HG03558 (cell line): ENCODE measurements at regions not wholly inside any gene's neighbourhood (a gene's known extent, or its start where the extent isn't known, plus 50 kb on each side); places are given as distances from the start of the nearest gene placed in this dataset.

Experiments
- ATAC-seq: cut with Tn5 transposase; IDR thresholded peaks from one replicate; pipeline ENCODE4 v1.9.1; 2021; ENCODE audit warnings: moderate number of reproducible peaks; ENCODE audit not compliant: unreplicated experiment; ENCODE audit errors: extremely low read depth

DNA sequence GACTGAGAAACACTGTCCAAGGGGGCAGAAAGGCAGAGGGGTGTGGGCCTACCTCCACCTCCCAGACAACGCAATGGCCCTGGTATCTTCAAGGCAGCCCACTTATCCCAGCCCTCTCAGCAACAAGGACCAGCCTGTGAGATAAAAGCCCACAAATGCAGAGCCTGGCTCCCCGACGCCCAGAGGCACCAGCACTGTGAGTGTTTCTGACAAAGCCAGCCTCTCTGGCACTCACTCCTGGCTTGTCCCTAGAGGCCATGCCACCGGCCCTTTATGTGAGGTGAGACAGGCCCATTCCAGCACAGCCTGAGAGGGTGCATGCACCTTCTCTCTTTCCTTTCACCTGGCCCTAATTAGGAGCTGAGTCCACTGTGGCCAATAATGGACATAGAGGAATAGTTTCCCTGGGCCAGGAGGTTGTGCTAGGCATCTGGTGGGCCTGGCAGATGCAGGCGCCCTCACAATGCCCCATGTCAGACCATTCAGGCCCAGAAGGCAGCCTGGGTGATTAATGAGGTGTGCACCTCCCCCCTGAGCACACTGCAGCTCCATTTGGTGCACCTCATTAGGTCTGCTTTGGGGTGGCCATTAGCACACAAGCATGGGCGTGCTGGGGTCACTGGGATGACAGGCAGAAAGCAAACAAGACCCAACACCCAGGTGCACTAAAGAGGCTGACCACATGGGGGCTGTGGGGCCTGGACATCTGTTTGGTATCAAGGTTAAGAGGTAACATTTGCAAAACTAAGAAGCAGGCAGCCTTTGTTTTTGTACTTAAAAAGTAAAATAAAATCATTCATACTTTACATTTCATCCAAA lies 176.0 kb downstream of the MED10 start:
- no peak for ATAC-seq

DNA sequence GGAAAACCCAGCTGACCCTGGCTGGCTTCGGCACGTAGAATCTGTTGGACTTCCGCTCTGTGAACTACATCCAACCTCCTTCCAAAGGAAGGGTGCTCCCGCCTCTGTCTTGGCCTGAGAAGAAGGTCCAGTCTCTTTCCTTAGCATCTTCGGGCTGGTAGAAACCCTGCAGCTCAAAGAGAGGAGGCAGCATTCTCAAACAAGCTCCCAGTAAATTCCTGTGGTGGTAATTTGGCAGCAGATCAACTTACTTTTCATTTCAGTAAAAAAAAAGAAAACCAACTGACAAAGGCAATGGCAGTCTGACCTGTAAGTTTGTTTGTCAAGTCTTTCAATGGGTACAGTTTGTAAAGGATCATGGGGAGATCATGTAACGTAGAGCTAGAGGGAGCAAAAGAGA lies 176.7 kb downstream of the MED10 start:
- no peak for ATAC-seq

DNA sequence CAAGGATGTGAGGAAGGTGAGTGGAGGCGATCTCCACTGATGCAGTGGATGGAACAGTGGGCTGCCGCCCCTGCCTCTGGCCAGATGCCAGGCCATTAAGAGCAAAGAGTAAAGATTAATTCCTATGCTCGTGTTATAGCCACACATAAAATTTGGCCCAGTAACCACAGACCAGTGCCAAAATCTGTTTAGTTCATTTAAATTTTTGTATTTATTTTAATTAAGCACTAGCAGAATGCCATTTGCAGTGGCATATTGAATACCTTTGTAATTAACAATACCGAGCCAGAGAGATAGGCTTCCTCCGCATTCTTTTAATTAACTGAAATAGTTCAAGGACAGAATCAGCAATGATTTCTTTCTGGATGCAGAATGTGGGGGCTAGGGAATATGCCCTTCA lies 179.8 kb downstream of the MED10 start:
- no peak for ATAC-seq

DNA sequence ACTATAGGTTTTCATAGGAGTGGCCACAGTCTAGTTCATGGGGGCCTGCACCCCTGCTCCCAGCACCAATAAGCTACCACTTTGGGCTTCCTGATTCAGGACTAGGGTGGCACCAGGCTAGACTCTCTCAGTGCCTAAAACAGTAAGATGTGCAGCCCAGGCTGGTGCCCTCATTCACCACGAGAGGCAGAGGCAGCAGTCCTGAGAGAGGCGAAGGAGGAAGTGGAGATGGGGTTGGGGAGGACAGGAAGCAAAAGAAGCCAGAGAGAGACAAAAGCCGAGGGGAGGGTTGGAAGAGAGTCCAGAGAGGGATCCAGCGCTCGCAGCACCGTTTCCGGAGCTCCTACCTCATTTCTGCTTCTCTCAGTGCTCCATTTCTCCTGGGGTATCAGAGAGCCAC lies 180.9 kb downstream of the MED10 start:
- ATAC-seq = no peak

DNA sequence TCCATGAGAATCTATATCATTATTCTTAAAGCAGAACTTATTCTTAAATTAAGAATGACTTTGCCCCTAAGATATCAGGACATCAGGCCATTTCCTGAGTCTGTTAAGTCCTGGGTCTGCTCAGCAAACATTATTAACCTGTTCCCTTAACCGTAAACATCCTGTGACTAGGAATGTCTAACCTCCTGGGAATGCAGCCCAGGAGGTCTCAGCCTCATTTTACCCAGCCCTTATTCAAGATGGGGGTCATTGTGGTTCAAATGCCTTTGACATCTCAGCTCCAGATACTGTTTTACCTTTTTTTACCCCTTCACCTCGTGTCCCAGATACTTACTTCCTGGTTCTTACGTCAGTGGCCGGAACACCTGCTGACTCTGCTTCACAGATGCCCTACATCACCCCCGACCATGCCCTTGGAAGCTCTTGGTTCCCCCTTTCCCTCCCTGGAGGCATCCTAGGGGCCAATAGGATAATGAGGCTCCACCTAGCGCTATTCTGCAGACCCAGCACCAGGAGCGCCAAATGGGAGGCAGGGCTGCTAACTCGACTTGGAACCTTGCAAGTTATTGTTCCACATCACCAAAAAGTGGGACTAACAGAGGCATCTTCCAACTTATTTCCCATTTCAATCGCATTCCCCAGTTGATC lies 182.5 kb downstream of the MED10 start:
- ATAC-seq = no peak

DNA sequence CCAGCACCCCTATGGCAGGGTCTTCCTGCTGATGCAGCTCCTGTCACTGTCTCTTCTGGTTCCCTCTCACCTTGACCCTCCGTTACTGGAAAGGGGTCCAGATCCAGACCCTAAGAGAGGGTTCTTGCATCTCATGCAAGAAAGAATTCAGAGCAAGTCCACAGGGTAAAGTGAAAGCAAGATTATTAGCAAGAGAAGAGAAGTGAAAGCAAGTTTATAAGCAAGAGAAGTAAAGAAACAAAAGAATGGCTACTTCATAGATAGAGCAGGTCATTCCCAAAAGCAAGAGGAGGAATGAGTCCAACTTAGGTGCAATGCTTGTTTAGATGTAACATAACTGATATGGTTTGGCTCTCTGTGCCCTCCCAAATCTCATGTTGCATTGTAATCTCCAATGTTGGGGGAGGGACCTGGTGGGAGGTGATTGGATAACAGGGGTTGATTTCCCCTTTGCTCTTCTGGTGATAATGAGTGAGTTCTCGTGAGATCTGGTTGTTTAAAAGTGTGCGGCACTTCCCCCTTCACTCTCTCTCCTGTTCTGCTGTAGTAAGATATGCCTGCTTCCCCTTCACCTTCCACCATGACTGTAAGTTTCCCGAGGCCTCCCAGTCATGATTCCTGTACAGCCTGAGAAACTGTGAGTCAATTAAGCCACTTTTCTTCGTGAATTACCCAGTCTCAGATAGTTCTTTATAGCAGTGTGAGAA lies 183.3 kb downstream of the MED10 start:
- ATAC-seq = no peak

DNA sequence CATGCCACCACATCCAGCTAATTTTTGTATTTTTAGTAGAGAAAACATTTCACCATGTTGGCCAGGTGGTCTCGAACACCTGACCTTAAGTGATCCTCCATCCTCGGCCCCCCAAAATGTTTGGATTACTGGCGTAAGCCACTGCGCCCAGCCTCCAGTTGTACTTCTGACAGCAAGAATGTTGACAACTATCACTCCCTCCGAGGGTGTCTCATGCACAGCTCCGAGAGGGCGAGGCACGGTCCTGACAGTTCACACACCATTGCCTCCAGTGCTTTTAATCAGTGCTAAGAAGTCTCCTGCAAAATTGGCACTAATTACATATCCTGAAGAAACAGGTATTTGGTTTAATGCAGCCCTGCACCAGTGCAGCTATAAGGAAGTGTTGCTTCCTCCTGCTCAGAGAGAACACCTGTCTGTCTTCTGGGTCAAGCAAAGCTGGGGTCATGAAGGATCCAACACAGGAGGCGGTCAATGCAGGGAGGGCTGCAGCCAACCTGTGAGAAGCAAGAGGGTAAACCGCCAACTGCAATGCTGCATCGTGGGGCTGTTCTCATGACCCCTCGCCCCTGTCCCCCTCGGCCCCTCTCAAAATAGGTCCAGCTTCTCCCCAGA lies 184.0 kb downstream of the MED10 start:
- ATAC-seq = no peak

DNA sequence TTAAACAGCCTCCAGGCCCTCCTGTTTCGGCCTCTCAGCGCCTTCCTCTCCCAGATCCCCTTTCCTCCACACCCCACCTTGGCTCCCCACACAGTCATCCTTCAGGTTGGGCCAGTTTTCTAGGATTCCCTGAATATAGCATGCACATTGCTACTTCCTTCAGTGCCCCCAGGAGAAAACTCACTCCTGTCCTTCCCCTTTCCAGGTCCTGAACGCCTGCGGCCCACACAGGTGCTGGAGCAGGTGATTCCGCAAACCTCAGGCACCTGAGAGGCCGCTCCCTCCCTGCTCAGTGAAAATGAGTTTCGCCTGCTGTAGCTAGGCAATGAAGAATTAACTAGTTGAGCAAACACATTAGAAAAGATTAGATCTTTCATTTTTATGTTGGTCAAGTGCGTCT lies 185.0 kb downstream of the MED10 start:
- ATAC-seq = no peak

DNA sequence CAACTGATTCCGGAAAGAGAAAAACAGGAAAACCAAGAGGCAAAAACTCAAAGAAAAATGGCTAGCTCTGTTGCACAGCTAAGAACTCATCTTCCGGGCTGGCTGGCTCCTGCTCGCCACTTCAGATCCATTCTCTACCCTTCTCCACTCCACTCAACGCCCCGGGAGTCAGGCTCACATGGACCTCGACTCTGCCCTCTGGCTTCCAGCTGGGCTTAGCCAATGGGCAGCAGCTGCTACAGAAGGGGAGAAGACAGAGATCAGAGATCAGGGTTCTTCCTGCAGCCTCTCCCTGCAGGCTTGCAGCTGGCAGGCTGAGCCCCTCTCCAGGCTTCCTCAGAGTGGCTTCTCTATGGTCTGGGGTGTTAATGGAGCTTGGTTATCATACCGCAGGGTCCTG lies 187.5 kb downstream of the MED10 start:
- ATAC-seq = no peak

DNA sequence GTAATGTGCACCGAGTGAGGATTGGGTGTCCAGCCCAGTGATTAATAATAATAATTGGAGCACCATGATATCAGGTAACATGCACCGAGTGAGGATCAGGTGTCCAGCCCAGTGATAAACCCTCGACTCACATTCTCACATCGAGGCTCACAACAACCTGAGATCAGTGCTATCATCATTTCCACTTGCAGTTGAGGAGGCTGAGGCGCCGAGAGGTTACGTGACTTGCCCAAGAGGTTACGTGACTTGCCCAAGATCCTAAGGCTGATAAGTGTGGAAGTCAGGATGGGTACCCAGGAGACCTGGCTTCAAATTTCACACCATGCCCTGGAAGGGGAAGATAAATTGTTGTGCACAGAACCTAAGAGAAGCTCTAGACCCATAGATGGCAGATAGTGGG lies 189.4 kb downstream of the MED10 start:
- no peak for ATAC-seq

DNA sequence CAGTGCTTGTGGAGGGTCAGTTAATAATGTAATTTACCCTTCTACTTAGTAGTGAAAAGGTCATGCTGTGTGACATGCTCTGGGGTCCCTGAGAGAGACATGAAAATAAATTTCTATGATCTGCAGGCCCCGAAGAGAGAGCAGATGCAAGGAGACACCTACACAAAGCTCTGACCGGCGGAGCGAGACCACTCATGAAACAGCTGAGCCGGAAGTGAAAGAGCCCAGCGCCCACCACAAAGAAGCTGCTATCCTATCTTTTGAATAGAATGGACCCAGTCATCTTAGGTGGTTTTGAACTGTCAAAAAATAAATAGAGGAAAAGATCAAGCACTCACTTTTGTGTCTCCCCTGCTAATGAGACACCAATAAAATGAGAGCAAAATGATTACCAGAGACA lies 190.0 kb downstream of the MED10 start:
- ATAC-seq = peak; percentile 88

DNA sequence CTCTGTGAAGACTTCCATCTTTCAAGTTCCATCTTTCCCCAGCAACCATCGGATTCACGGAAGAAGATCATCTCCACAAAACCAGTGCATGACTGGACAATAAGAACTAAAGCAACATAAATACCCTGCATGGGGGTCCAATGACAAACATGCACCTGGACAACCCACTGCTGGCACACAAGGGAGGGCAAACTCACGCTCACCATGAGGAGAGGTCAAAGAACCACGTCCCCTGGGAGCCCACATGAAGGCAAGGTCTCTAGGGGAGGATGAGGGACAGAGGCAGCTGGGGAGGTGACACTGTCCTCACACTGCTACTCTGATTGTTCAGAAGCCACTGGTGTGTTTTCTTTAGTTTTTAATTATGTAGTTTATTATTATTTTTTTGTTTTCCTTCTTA lies 190.8 kb downstream of the MED10 start:
- ATAC-seq = no peak

DNA sequence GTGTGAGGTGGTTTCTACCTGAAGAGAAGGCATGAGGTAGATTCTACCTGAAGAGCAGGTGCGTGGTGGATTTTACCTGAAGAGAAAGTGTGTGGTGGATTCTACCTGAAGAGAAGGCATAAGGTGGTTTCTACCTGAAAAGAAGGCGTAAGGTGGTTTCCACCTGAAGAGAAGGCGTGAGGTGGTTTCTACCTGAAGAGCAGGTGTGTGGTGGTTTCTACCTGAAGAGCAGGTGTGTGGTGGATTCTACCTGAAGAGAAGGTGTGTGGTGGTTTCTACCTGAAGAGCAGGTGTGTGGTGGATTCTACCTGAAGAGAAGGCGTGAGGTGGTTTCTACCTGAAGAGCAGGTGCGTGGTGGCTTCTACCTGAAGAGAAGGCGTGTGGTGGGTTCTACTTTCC lies 192.8 kb downstream of the MED10 start:
- ATAC-seq = no peak

DNA sequence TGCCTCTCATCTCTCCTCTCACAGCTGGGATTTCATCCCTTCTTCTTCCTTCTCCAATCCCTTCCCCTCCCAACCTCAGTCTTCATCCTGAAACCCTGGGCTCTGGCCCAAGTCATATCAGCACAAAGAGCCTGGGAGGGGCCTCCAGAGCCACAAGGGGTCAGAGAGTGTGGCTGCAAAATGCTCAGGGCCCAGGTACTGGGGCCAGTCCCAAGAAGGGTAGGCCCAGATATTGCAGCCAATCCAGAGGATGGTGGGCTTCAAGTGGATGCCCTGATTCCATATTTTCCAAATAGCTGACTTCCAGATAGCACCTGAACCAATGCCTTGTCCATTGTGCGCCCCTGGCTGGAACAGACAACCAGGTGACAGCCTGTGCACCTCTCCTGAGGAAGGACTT lies 193.9 kb downstream of the MED10 start:
- ATAC-seq = no peak

DNA sequence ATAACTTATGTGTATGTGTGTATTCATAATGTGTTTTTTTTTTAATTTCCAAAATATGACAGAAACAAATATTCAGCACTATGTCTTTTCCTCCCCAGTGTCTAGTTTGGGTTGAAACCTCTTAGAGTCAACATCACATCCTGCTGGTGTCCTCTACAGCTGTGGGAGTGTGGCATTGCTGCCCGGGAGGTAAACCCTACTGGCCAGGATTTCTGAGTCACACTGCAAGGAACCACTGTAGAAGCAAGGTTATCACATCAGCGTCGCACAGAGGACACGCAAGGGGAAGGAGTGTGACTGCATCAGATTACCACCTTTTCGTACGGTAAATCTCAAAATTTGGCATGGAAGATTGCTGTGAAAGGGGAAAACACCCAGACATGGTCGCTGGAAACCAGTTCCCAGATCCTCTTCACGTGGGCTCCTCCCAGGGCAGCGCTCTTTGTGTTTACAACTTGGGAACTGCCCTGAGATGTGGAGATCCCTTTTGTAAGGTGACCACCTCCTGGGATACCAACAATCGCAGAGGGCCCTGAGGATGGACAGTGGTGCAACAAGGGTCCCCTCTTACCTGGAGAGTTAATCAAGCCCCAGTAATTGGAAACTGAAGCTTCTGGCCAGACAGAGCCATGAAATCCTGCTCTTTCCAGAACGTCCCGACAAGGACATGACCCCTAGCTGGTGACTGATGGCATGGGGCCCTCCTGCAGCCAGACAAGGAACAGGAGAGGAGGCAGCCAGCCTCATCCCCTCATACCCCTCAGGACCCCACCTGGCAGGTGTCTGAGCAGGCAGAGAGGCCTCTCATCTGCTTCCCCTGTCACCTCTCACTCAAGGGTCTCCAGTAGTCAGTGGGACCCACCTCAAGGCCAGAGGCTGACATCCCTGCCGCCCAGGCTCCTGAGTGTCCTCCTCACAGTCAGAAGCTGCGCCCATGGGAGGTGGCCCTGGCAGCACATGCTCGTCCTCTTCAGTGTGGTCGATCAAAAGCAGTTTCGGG lies 194.7 kb downstream of the MED10 start:
- ATAC-seq = no peak

DNA sequence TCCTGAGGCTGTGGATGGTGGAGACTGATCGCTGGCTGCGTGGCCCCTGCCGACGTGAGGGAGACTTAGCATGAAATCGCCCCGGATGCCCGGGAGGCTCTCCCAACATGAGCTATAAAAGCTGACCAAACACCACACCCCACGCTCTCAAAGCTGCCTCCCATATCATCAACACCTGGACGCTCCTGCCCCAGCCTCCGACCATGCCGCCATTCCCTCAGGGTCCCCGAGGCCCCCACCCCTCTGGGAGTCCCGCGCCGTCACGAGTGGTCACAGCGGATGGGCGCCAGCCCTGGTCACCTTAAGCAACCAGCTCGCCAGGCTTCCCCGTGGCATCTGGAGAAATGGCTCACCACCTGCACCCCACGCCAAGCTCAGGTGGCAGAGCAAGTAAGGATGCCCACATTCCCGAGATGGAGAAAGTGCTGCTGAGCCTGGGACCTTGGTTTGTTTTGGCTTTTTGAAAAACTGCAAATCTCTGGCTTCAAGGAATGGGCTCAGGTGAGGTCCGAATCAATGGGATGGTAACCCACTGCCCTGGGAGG lies 196.0 kb downstream of the MED10 start:
- no peak for ATAC-seq

DNA sequence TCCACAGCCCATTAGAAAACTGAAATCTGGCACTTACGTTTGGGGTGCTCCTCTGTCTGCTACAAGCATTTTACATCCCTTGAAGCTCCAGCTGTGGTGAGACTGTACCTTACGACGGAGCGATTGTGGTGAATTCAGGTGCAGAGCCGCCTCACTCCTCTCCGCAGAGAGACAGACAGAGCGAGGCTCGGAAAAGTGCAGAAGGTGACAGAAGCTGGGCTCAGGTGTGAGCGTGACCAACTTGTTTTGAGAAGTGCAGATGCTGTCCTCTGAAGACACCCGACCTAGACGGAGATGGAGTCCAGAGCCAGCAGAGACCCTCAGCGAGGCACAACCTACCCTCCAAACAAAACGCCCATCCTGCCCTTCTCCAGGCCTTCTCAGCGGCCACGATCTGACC lies 196.5 kb downstream of the MED10 start:
- no peak for ATAC-seq

DNA sequence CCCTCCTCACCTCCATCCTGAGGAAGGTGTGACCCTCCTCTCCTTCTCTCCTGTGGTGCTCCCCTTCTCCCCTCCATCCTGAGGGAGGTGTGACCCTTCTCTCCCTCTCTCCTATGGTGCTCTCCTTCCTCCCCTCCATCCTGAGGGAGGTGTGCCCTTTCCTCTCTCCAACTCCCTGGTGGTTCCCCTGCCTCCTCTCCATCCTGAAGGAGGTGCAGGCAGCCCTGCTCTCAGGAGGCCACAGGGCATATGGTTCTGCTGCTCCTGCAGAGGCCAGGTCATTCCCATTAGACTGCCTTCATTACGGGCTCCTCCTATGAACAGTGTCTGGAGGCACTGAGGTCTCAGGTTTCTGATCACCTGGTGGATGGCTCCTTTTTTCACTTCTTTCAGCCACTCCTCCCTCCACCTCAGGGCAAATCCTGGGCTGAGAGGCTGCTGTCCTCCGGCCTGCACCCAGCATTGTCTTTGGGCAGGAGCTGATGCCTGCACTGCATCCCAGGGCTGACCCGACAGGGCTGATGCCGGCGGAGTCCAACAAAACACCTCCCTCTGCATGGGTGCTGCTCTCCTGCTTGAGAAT lies 197.1 kb downstream of the MED10 start:
- no peak for ATAC-seq

DNA sequence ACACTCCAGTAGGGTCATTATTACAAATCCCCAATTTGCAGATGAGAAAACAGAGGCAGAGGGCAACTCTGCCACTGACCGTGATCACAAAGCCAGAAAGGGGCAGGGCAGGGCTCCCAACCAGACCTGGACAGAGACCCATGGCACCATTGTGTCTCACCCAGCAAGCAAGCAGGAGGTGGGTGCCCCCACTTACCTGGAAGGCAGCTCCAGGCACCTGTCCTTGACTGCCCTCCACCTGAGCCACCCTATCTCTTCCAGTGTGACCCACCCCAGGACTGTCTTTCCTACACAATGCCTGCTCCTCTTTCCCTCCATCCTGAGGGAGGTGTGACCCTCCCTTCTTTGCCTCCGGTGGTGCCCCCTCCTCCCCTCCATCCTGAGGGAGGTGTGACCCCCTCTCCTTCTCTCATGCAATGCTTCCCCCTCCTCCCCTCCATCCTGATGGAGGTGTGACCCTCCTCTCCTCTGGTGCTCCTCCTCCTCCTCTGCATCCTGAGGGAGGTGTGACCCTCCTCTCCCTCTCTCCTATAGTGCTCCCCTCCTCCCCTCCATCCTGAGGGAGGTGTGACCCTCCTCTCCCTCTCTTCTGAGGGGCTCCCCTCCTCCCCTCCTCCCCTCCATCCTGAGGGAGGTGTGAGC lies 198.0 kb downstream of the MED10 start:
- ATAC-seq = no peak
